ENCODE measurements at regions not wholly inside any gene's neighbourhood (a gene's known extent, or its start where the extent isn't known, plus 50 kb on each side); places are given as distances from the start of the nearest gene placed in this dataset.
A peak's percentile ranks its signal among the peaks of the same experiment; 100 is the strongest.

DNA sequence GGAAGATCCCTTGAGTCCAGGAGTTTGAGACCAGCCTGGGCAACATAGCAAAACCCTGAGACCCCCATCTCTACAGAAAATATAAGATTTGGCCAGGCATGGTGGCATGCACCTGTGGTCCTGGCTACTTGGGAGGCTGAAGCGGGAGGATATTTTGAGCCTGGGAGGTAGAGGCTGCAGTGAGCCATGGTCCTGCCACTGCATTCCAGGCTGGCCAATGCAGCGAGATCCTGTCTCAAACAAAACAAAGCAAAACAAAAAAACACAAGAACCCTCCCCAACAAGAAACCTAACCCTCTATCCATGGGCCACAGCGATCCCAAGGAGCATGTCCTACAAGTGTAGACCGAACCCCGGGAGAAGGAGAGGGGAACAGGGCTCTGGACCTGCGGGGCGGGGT, 133.3 kb downstream of the MGAT5B start:
- Histone ChIP-seq H3K27me3 (no peaks in the 10 kb centered on the region), H3K4me3 (no peak overlapping the region), H3K4me1 (peaks cover 88% of the 10 kb centered on the region), H3K9me3 (no peaks in the 10 kb centered on the region), H3K9ac (no peak overlapping the region), H4K20me1 (no peaks in the 10 kb centered on the region), H3K36me3 (no peaks in the 10 kb centered on the region), H3K27ac (peak overlapping the region; percentile 67), H3K4me2 (0 out of 2 replicates have a peak overlapping the region, but pooled peaks have one; percentile 5)
- TF ChIP-seq Cebpa-rat (IDR thresholded peaks at IDR 0.05): no peak

DNA sequence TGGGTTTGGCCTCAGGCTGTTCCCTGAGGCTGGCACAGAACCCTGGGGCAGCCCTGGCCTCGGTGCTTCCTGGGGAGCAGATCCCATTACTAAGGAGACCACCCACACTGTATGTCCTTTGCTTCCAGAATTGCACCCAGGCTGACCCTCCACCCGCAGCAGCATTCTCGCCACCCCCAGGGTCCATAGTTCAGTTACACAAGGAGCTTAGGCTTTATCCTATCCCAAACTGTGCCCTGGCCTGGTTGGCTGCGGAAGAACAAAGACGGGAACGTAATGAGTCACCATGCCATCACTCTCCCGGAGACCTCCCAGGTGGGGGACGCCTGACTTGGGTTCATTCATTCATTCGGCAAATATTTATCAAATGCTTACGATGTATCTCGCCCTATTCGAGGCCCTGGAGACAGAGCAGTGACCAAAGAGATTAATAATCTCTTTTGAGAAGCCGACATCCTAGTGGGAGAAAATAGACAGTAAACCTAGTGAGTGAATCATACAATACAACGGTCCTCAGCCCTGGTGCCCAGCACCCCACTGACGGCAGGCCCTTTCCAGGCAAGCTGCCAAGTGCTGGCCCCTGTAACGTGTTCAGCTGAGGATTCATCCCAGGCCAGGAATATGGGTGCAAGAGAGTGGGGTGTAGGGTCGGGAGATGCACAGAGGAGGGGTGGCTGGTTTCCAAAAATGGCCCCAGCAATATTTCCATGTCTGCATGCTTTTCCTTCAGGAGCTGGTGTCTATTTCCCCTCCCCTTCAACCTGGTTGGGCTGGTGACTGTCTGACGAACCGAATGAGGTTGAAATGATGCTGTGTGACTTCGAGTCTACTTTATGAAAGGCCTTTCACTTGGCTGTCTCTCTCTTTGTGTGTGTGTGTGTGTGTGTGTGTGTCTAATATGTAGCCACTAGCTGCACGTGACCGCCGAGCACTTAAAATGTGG, 134.2 kb downstream of the MGAT5B start:
- H3K27ac ChIP-seq: peak overlapping the region; percentile 67
- no peaks in the 10 kb centered on the region for H4K20me1 ChIP-seq
- no peak overlapping the region for H3K4me3 ChIP-seq
- H3K9me3 ChIP-seq: no peaks in the 10 kb centered on the region
- H3K27me3 ChIP-seq: no peaks in the 10 kb centered on the region
- H3K36me3 ChIP-seq: no peaks in the 10 kb centered on the region
- no peak for TF ChIP-seq Cebpa-rat (IDR thresholded peaks at IDR 0.05)
- peaks cover 88% of the 10 kb centered on the region for H3K4me1 ChIP-seq
- no peak overlapping the region for H3K9ac ChIP-seq
- H3K4me2 ChIP-seq: 0 out of 2 replicates have a peak overlapping the region, but pooled peaks have one; percentile 5

DNA sequence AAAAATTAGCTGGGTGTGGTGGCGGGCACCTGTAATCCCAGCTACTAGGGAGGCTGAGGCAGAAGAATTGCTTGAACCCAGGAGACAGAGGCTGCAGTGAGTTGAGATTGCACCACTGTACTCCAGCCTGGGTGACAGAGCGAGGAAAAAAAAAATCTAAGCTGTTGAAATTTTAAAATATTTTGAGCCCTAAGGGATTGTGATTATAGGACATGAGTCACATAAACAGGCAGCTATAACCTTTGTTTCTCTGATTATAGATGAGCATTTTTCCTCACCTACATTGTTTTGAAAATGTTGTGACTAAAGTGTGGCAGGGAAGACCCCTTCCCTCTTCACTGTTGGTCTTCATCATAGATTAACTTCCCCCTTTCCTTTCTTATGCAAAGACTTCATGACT, 135.5 kb downstream of the MGAT5B start:
- TF ChIP-seq Cebpa-rat (IDR thresholded peaks at IDR 0.05): no peak
- no peak overlapping the region for H3K4me2 ChIP-seq
- no peaks in the 10 kb centered on the region for H4K20me1 ChIP-seq
- no peak overlapping the region for H3K27ac ChIP-seq
- no peaks in the 10 kb centered on the region for H3K27me3 ChIP-seq
- H3K9me3 ChIP-seq: no peaks in the 10 kb centered on the region
- peaks cover 87% of the 10 kb centered on the region for H3K4me1 ChIP-seq
- H3K9ac ChIP-seq: no peak overlapping the region
- no peaks in the 10 kb centered on the region for H3K36me3 ChIP-seq
- H3K4me3 ChIP-seq: no peak overlapping the region

DNA sequence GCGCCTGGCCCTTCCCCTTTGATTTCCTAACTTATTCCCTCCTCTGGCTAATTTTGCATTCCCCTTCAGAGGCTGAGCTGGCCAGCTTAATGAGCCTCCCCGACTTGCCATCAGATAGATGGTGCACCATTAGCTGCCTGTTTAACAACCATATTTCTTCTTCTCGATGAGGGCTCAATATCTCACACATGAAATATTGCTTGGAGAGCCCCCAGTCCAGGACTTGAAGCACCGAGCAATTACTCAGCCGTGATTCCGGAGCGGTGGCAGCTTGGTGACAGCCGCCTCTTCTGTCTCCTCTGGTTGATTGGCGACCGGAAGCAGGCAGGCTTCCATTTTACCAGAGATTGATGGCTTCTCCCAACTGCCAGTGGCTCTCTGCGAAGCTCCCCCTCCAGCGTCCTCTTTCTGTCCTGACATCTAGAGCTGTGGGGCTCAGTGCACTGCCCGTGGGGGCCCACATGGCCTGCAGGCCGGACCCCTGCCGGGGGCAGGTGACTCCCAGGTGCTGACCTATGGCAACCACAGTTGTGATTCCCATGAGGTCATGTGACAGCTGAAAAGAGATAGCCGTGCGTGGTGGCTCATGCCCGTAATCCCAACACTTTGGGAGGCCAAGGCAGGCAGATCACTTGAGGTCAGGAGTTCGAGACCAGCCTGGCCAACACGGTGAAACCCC, 133.7 kb upstream of the SEC14L1 start:
- peaks cover 22% of the 10 kb centered on the region for H3K9me3 ChIP-seq
- H3K4me2 ChIP-seq: peak overlapping the region; percentile 50
- H4K20me1 ChIP-seq: no peaks in the 10 kb centered on the region
- no peaks in the 10 kb centered on the region for H3K36me3 ChIP-seq
- H3K4me1 ChIP-seq: peaks cover 53% of the 10 kb centered on the region
- no peaks in the 10 kb centered on the region for H3K27me3 ChIP-seq
- no peak overlapping the region for H3K4me3 ChIP-seq
- no peak overlapping the region for H3K9ac ChIP-seq
- H3K27ac ChIP-seq: peak overlapping the region; percentile 35; the same call in 1 of the 2 replicates
- TF ChIP-seq Cebpa-rat (IDR thresholded peaks at IDR 0.05): no peak

DNA sequence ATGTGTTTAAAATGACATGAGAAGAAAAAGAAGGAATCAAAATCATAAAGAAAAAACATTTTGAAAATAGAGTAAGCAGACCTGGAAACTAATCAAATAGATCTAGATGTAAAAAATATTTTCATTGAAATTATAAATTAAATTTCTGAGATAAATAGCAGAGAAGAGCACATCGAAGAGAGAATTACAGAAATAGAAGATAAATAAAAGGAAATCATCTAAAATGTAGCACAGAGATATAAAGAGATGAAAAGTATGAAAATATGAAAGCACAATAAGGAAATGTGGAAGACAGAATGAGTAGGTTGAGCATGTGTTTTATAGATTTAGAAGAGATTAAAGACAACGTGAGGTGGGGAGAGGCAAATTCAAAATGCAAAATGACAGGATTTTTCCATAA, 130.9 kb upstream of the SEC14L1 start:
- Histone ChIP-seq H3K36me3 (no peaks in the 10 kb centered on the region), H3K4me2 (no peak overlapping the region), H3K9ac (no peak overlapping the region), H3K27me3 (no peaks in the 10 kb centered on the region), H3K9me3 (peaks cover 22% of the 10 kb centered on the region), H3K4me3 (no peak overlapping the region), H3K4me1 (peaks cover 33% of the 10 kb centered on the region), H3K27ac (no peak overlapping the region), H4K20me1 (no peaks in the 10 kb centered on the region)
- TF ChIP-seq Cebpa-rat (IDR thresholded peaks at IDR 0.05): no peak

DNA sequence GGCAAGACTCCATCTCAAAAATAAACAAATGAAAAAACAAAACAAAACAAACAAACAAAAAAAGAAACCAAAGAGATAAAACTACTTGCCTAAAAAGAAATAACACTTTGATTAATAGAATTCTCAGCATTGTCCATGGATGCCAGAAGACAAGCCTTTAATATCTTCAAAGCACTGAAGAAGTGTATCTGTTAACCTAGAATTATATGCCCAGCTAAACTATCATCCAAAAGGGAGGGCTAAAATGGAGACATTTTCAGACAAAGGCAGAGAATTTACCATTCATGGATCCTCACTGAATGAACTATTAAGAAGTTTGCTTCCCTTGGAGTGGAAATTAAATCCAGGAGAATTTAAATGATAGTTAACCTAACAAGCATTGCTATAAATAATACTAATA, 130.1 kb upstream of the SEC14L1 start:
- H3K27me3 ChIP-seq: no peaks in the 10 kb centered on the region
- H3K9ac ChIP-seq: no peak overlapping the region
- H3K36me3 ChIP-seq: no peaks in the 10 kb centered on the region
- no peak overlapping the region for H3K4me2 ChIP-seq
- H3K27ac ChIP-seq: no peak overlapping the region
- no peak for TF ChIP-seq Cebpa-rat (IDR thresholded peaks at IDR 0.05)
- H3K4me1 ChIP-seq: peaks cover 25% of the 10 kb centered on the region
- H3K4me3 ChIP-seq: no peak overlapping the region
- H4K20me1 ChIP-seq: no peaks in the 10 kb centered on the region
- peaks cover 22% of the 10 kb centered on the region for H3K9me3 ChIP-seq

DNA sequence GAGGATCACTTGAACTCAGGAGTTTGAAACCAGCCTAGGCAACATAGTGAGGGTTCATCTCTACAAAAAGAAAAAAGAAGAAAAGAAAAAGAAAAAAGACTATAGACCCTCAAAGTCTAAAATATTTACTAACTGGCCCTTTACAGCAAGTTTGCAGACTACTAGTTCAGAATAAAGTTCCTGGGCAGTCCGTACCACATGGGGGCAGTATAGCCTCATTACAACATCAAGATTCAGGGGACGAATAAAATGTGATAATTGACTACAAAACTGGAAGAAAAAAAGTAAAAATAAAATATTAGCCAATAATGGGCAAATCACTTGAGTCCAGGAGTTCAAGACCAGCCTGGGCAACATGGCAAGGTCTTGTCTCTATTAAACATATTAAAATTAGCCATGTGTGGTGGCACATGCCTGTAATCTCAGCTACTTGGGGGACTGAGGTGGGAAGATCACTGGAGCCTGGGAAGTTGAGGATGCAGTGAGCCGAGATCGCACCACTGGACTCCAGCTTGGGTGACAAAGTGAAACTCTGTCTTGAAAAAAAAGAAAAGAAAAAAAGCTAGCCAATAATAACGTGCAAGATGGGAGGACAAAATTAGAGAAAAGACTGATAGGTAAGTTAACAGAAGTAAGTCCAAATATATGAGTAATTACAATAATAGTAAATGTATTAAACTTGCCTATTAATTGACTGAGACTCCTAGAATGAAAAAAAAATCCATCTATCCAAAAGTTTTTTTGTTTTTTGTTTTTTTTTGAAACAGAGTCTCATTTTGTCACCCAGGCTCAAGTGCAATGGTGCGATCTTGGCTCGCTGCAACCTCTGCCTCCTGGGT, 129.4 kb upstream of the SEC14L1 start:
- TF ChIP-seq Cebpa-rat (IDR thresholded peaks at IDR 0.05): no peak
- Histone ChIP-seq H3K9ac (no peak overlapping the region), H3K4me2 (no peak overlapping the region), H3K4me1 (peaks cover 18% of the 10 kb centered on the region), H3K27ac (no peak overlapping the region), H3K27me3 (no peaks in the 10 kb centered on the region), H3K4me3 (no peak overlapping the region), H3K36me3 (no peaks in the 10 kb centered on the region), H4K20me1 (no peaks in the 10 kb centered on the region), H3K9me3 (peaks cover 22% of the 10 kb centered on the region)

DNA sequence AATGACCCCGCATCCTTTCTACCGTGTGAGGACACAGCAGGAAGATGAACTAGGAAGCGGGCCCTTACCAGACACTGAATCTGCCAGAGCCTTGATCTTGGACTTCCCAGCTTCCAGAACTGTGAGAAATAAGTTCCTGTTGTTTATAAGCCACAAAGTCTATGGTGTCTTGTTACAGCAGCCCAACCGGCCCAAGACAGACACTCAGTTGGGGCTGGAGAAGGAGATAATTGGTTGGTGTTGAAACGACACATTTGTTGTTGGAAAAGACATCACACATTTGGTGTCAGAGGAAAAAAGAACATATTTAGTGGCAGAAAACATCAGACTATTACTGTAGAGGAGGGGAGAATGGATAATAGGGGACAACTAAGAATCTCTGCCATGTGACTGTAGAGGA, 122.3 kb upstream of the SEC14L1 start:
- TF ChIP-seq Cebpa-rat (IDR thresholded peaks at IDR 0.05): no peak
- Histone ChIP-seq H3K36me3 (no peaks in the 10 kb centered on the region), H3K9me3 (peaks cover 18% of the 10 kb centered on the region), H3K9ac (no peak overlapping the region), H3K27me3 (no peaks in the 10 kb centered on the region), H4K20me1 (no peaks in the 10 kb centered on the region), H3K27ac (no peak overlapping the region), H3K4me1 (peaks cover 10% of the 10 kb centered on the region), H3K4me2 (no peak overlapping the region), H3K4me3 (no peak overlapping the region)

DNA sequence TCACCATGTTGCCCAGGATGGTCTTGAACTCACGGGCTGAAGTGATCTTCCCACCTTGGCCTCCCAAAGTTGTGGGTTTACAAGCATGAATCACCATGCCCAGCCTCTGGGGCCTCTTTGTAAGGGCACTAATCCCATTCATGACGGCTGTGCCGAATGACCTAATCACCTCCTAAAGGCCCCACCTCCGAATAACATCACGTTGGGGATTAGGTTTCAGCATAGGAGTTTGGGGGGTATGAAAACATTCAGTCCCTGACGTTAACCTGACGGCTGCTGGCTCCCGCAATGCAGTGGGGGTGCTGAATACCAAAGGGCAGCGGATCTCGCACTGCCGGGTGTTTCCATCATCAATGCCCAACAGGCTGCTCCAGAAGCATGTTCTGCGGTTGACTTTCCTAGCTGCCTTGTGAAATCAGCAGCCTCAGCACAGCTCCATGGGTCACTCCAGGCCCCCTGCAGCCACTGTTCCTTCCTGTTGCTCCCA, 120.8 kb upstream of the SEC14L1 start:
- H3K9ac ChIP-seq: no peak overlapping the region
- no peak for TF ChIP-seq Cebpa-rat (IDR thresholded peaks at IDR 0.05)
- peaks cover 18% of the 10 kb centered on the region for H3K9me3 ChIP-seq
- H3K4me3 ChIP-seq: no peak overlapping the region
- no peaks in the 10 kb centered on the region for H3K27me3 ChIP-seq
- H3K36me3 ChIP-seq: no peaks in the 10 kb centered on the region
- H3K4me1 ChIP-seq: peaks cover 10% of the 10 kb centered on the region
- no peaks in the 10 kb centered on the region for H4K20me1 ChIP-seq
- no peak overlapping the region for H3K4me2 ChIP-seq
- no peak overlapping the region for H3K27ac ChIP-seq
